GM03348 (cell line): ENCODE measurements at regions not wholly inside any gene's neighbourhood (a gene's known extent, or its start where the extent isn't known, plus 50 kb on each side); places are given as distances from the start of the nearest gene placed in this dataset.
"Not testable (repeated sequence)": the region's sequence is repeated elsewhere in the genome, so short reads cannot be mapped to it uniquely, and the experiment has no call there.

Source experiments
- DNase-seq: peaks from one replicate; pipeline ENCODE4 v3.0.0; 2012; ENCODE audit warnings: low spot score

- no peak for DNase-seq
Measured at GRCh38 chr21:31609081-31609480, 50.4 kb upstream of the SOD1 start.

GRCh38 chr21:31607791-31608190, 51.7 kb upstream of the SOD1 start:
- no peak for DNase-seq

GRCh38 chr21:31606081-31606874, 53.2 kb upstream of the SOD1 start:
- DNase-seq: no peak

GRCh38 chr21:31604591-31605190, 54.8 kb upstream of the SOD1 start:
- peak; percentile 81 for DNase-seq

GRCh38 chr21:31599563-31599962, 59.9 kb upstream of the SOD1 start:
- DNase-seq: no peak

- DNase-seq: no peak
Measured at GRCh38 chr21:31599013-31599412, 60.5 kb upstream of the SOD1 start.

- DNase-seq: no peak
Measured at GRCh38 chr21:31597683-31598082, 61.8 kb upstream of the SOD1 start.

- DNase-seq: no peak
Measured at GRCh38 chr21:31596055-31596454, 63.4 kb upstream of the SOD1 start.

GRCh38 chr21:31594726-31595125, 64.8 kb upstream of the SOD1 start:
- DNase-seq: no peak

- no peak for DNase-seq
Measured at GRCh38 chr21:31594279-31594678, 65.2 kb upstream of the SOD1 start.

- DNase-seq: no peak
Measured at GRCh38 chr21:31592963-31593560, 66.4 kb upstream of the SOD1 start.

- DNase-seq: no peak
Measured at GRCh38 chr21:31592516-31592915, 67.0 kb upstream of the SOD1 start.

- no peak for DNase-seq
Measured at GRCh38 chr21:31589820-31590219, 69.7 kb upstream of the SOD1 start.

- no peak for DNase-seq
Measured at GRCh38 chr21:31586118-31586517, 73.4 kb upstream of the SOD1 start.

- not testable (repeated sequence) for DNase-seq
Measured at GRCh38 chr21:31583937-31584336, 75.6 kb upstream of the SOD1 start.

- DNase-seq: no peak
Measured at GRCh38 chr21:31583498-31583897, 76.0 kb upstream of the SOD1 start.

GRCh38 chr21:31580866-31581276, 78.6 kb upstream of the SOD1 start:
- peak; percentile 77 for DNase-seq

- DNase-seq: no peak
Measured at GRCh38 chr21:31577271-31577670, 82.2 kb upstream of the SOD1 start.

- no peak for DNase-seq
Measured at GRCh38 chr21:31576428-31576827, 83.1 kb upstream of the SOD1 start.

- DNase-seq: no peak
Measured at GRCh38 chr21:31573217-31573616, 86.3 kb upstream of the SOD1 start.

- no peak for DNase-seq
Measured at GRCh38 chr21:31571879-31572278, 87.6 kb upstream of the SOD1 start.

GRCh38 chr21:31570824-31571566, 88.5 kb upstream of the SOD1 start:
- no peak for DNase-seq

GRCh38 chr21:31566611-31567010, 92.9 kb upstream of the SOD1 start:
- no peak for DNase-seq
